ENCODE measurements at regions not wholly inside any gene's neighbourhood (a gene's known extent, or its start where the extent isn't known, plus 50 kb on each side); places are given as distances from the start of the nearest gene placed in this dataset.
A peak's percentile ranks its signal among the peaks of the same experiment; 100 is the strongest.

GRCh38 chr4:140281828-140282552 lies 91.5 kb upstream of the SCOC start:
- no peak for DNase-seq (ENCODE audit: low read depth)

GRCh38 chr4:140277576-140277975 lies 95.9 kb upstream of the SCOC start:
- no peak for DNase-seq (ENCODE audit: low read depth)

GRCh38 chr4:140271553-140271952 lies 101.9 kb upstream of the SCOC start:
- no peak for DNase-seq (ENCODE audit: low read depth)

- DNase-seq (ENCODE audit: low read depth): no peak
Measured at GRCh38 chr4:140269369-140269768, 104.1 kb upstream of the SCOC start.

GRCh38 chr4:140268186-140268841 lies 105.1 kb upstream of the SCOC start:
- no peak for DNase-seq (ENCODE audit: low read depth)

GRCh38 chr4:140267576-140267975 lies 105.9 kb upstream of the SCOC start:
- DNase-seq (ENCODE audit: low read depth): no peak

- no peak for DNase-seq (ENCODE audit: low read depth)
Measured at GRCh38 chr4:140266958-140267568, 106.4 kb upstream of the SCOC start.

- peak; percentile 57 for DNase-seq (ENCODE audit: low read depth)
Measured at GRCh38 chr4:140260227-140260626, 106.2 kb upstream of the MAML3 start.

- no peak for DNase-seq (ENCODE audit: low read depth)
Measured at GRCh38 chr4:140258476-140258875, 104.5 kb upstream of the MAML3 start.

- DNase-seq (ENCODE audit: low read depth): no peak
Measured at GRCh38 chr4:140257461-140258305, 103.7 kb upstream of the MAML3 start.

- no peak for DNase-seq (ENCODE audit: low read depth)
Measured at GRCh38 chr4:140256941-140257340, 103.0 kb upstream of the MAML3 start.

GRCh38 chr4:140256335-140256734 lies 102.4 kb upstream of the MAML3 start:
- DNase-seq (ENCODE audit: low read depth): no peak

GRCh38 chr4:140255927-140256326 lies 101.9 kb upstream of the MAML3 start:
- no peak for DNase-seq (ENCODE audit: low read depth)

- no peak for DNase-seq (ENCODE audit: low read depth)
Measured at GRCh38 chr4:140255467-140255866, 101.5 kb upstream of the MAML3 start.

GRCh38 chr4:140254651-140255299 lies 100.8 kb upstream of the MAML3 start:
- DNase-seq (ENCODE audit: low read depth): no peak

GRCh38 chr4:140253556-140254027 lies 99.6 kb upstream of the MAML3 start:
- no peak for DNase-seq (ENCODE audit: low read depth)

- DNase-seq (ENCODE audit: low read depth): no peak
Measured at GRCh38 chr4:140252742-140253555, 99.0 kb upstream of the MAML3 start.

- DNase-seq (ENCODE audit: low read depth): no peak
Measured at GRCh38 chr4:140252141-140252741, 98.3 kb upstream of the MAML3 start.

- no peak for DNase-seq (ENCODE audit: low read depth)
Measured at GRCh38 chr4:140251571-140251970, 97.6 kb upstream of the MAML3 start.

GRCh38 chr4:140250989-140251552 lies 97.1 kb upstream of the MAML3 start:
- no peak for DNase-seq (ENCODE audit: low read depth)
